ENCODE measurements at regions not wholly inside any gene's neighbourhood (a gene's known extent, or its start where the extent isn't known, plus 50 kb on each side); places are given as distances from the start of the nearest gene placed in this dataset.

- H3K4me3 ChIP-seq (ENCODE audit: low read length) = no peak overlapping the region
- no peak overlapping the region for H3K4me2 ChIP-seq (ENCODE audit: low read length)
- H3K4me1 ChIP-seq (ENCODE audit: control insufficient read depth, low read length) = no peaks in the 10 kb centered on the region
- H3K27me3 ChIP-seq (ENCODE audit: control insufficient read depth, low read length) = no peaks in the 10 kb centered on the region
- H3K36me3 ChIP-seq (ENCODE audit: control insufficient read depth, low read length) = no peaks in the 10 kb centered on the region
- H3F3A ChIP-seq (ENCODE audit: control insufficient read depth, insufficient read depth) = no peaks in the 10 kb centered on the region
- no peak overlapping the region for H3K27ac ChIP-seq (ENCODE audit: low read depth, low read length)
- TF ChIP-seq CTCF (IDR thresholded peaks at IDR 0.05; ENCODE audit: low read depth, low read length, poor library complexity, severe bottlenecking) = no peak
- no peak for TF ChIP-seq EZH2phosphoT487 (IDR thresholded peaks at IDR 0.05; ENCODE audit: borderline replicate concordance, low read length)
- no peaks in the 10 kb centered on the region for H3K9me2 ChIP-seq (replicated peaks; ENCODE audit: control insufficient read depth, low read length)
- no peaks in the 10 kb centered on the region for H3K9me3 ChIP-seq (ENCODE audit: control insufficient read depth, insufficient read depth, low read length)
- H4K20me1 ChIP-seq (ENCODE audit: control insufficient read depth, insufficient read depth, low read depth, low read length) = no peaks in the 10 kb centered on the region
- no peaks in the 10 kb centered on the region for H3K79me2 ChIP-seq (ENCODE audit: control insufficient read depth, low read length)
Measured at GRCh38 chr22:48889209-48889830, 938.4 kb downstream of the BRD1 start.

GRCh38 chr22:48888466-48889208, 939.0 kb downstream of the BRD1 start:
- H3K79me2 ChIP-seq (ENCODE audit: control insufficient read depth, low read length) = no peaks in the 10 kb centered on the region
- no peaks in the 10 kb centered on the region for H3K9me3 ChIP-seq (ENCODE audit: control insufficient read depth, insufficient read depth, low read length)
- H3K4me3 ChIP-seq (ENCODE audit: low read length) = no peak overlapping the region
- H3K27me3 ChIP-seq (ENCODE audit: control insufficient read depth, low read length) = no peaks in the 10 kb centered on the region
- no peak overlapping the region for H3K4me2 ChIP-seq (ENCODE audit: low read length)
- TF ChIP-seq EZH2phosphoT487 (IDR thresholded peaks at IDR 0.05; ENCODE audit: borderline replicate concordance, low read length) (no peak), CTCF (IDR thresholded peaks at IDR 0.05; ENCODE audit: low read depth, low read length, poor library complexity, severe bottlenecking) (no peak)
- H3K4me1 ChIP-seq (ENCODE audit: control insufficient read depth, low read length) = no peaks in the 10 kb centered on the region
- no peaks in the 10 kb centered on the region for H3K9me2 ChIP-seq (replicated peaks; ENCODE audit: control insufficient read depth, low read length)
- no peaks in the 10 kb centered on the region for H3K36me3 ChIP-seq (ENCODE audit: control insufficient read depth, low read length)
- H4K20me1 ChIP-seq (ENCODE audit: control insufficient read depth, insufficient read depth, low read depth, low read length) = no peaks in the 10 kb centered on the region
- H3K27ac ChIP-seq (ENCODE audit: low read depth, low read length) = no peak overlapping the region
- no peaks in the 10 kb centered on the region for H3F3A ChIP-seq (ENCODE audit: control insufficient read depth, insufficient read depth)

GRCh38 chr22:48887394-48888332, 940.0 kb downstream of the BRD1 start:
- Histone ChIP-seq H3K36me3 (ENCODE audit: control insufficient read depth, low read length) (no peaks in the 10 kb centered on the region), H3K27me3 (ENCODE audit: control insufficient read depth, low read length) (no peaks in the 10 kb centered on the region), H3K9me2 (replicated peaks; ENCODE audit: control insufficient read depth, low read length) (no peaks in the 10 kb centered on the region), H3K4me2 (ENCODE audit: low read length) (no peak overlapping the region), H3K79me2 (ENCODE audit: control insufficient read depth, low read length) (no peaks in the 10 kb centered on the region), H3K4me3 (ENCODE audit: low read length) (no peak overlapping the region), H3K27ac (ENCODE audit: low read depth, low read length) (no peak overlapping the region), H3F3A (ENCODE audit: control insufficient read depth, insufficient read depth) (no peaks in the 10 kb centered on the region), H3K9me3 (ENCODE audit: control insufficient read depth, insufficient read depth, low read length) (no peaks in the 10 kb centered on the region), H3K4me1 (ENCODE audit: control insufficient read depth, low read length) (no peaks in the 10 kb centered on the region), H4K20me1 (ENCODE audit: control insufficient read depth, insufficient read depth, low read depth, low read length) (no peaks in the 10 kb centered on the region)
- TF ChIP-seq CTCF (IDR thresholded peaks at IDR 0.05; ENCODE audit: low read depth, low read length, poor library complexity, severe bottlenecking) (no peak), EZH2phosphoT487 (IDR thresholded peaks at IDR 0.05; ENCODE audit: borderline replicate concordance, low read length) (no peak)
